ENCODE measurements at regions not wholly inside any gene's neighbourhood (a gene's known extent, or its start where the extent isn't known, plus 50 kb on each side); places are given as distances from the start of the nearest gene placed in this dataset.
A peak's percentile ranks its signal among the peaks of the same experiment; 100 is the strongest.

GRCh38 chr20:19013907-19014306 lies 198.5 kb upstream of the SLC24A3 start:
- Histone ChIP-seq H3K27ac (no peak overlapping the region), H3K4me1 (peaks cover 0 to 10% (median 0%) of the 10 kb centered on the region in 12 donors), H3K27me3 (no peaks in the 10 kb centered on the region), H3K36me3 (no peaks in the 10 kb centered on the region), H3K4me3 (no peak overlapping the region), H3K9me3 (no peaks in the 10 kb centered on the region)
- ATAC-seq (no peak), DNase-seq (no peak)
- no peak for TF ChIP-seq CTCF (IDR thresholded peaks at IDR 0.05)
- TF ChIP-seq POLR2A (IDR thresholded peaks at IDR 0.05): no peak
- intact Hi-C loops (cut with DNase I): no loop called here
- 37 to 73% (median 72%) methylated on average over 2 of the region's 2 CpGs for WGBS, 4 donors

DNA sequence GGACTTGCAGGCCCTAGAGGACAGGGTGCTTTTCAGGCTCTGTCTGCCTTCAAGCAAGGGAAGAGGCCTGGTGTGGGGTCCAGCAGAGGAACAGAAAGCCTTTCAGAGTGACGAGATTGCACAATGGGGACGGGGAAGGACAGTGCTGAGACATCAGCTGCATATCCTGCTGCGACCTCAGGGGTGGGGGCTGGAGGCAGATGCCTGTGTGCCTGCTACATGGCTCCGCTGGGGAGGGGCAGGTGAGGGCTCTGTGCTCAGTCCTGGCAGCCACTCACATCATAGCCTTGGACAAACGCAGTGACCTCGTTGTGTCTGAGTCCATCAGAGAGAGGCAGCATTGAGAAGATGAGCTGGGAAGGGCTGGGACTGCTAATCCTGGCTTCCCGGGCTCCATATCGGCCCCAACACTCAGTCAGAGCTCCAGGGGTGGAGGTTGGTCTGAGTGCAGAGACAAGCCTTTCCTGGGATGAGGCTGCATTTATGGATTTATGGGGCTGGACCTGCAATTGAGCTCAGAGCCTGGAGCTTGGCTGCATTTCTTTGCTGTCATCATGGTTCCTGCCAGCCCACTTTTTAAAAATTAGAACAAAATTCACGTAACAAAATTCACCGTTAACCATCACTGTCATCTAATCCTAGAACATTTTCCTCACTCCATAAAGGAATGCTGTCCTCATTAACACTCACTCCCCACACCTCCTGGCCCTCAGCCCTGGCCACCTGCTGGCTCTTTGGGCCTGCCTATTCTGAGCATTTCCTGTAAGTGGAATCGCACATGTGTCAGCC lies 196.9 kb upstream of the SLC24A3 start:
- DNase-seq (no peak), ATAC-seq (peak in 1 of 4 donors; percentile 25)
- Histone ChIP-seq H3K9me3 (no peaks in the 10 kb centered on the region), H3K27me3 (no peaks in the 10 kb centered on the region), H3K4me1 (peaks cover 0 to 11% (median 0%) of the 10 kb centered on the region in 12 donors), H3K4me3 (no peak overlapping the region), H3K36me3 (no peaks in the 10 kb centered on the region), H3K27ac (no peak overlapping the region)
- TF ChIP-seq CTCF (IDR thresholded peaks at IDR 0.05): no peak
- TF ChIP-seq POLR2A (IDR thresholded peaks at IDR 0.05): no peak
- intact Hi-C loops (cut with DNase I): no loop called here
- WGBS, 4 donors: 59 to 76% (median 65%) methylated on average over 11 of the region's 11 CpGs

DNA sequence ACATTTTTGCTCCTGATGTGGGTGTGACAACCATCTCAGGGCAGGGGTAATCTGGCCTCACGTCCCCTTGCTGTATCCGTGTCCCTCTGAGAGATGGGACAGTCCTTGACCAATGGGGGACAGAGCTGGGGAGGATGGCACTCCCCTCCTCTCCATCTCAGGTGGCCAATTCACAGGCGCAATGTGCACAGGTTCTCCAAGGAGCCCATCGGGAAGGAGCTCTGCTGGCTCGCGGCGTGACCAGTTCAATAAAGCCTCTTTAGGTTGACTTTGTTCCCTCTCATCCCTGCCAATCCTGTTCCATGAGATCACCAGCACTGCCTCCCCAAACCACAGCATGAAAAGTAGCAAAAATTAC lies 196.3 kb upstream of the SLC24A3 start:
- no peak overlapping the region for H3K4me3 ChIP-seq
- peaks cover 0 to 12% (median 0%) of the 10 kb centered on the region in 12 donors for H3K4me1 ChIP-seq
- ATAC-seq: no peak
- DNase-seq: no peak
- no peaks in the 10 kb centered on the region for H3K27me3 ChIP-seq
- WGBS, 4 donors: 84 to 89% (median 88%) methylated on average over 7 of the region's 7 CpGs
- intact Hi-C loops (cut with DNase I): no loop called here
- no peak overlapping the region for H3K27ac ChIP-seq
- no peaks in the 10 kb centered on the region for H3K36me3 ChIP-seq
- H3K9me3 ChIP-seq: no peaks in the 10 kb centered on the region
- no peak for TF ChIP-seq POLR2A (IDR thresholded peaks at IDR 0.05)
- no peak for TF ChIP-seq CTCF (IDR thresholded peaks at IDR 0.05)

- no peak for DNase-seq
- WGBS, 4 donors: 80 to 90% (median 89%) methylated on average over 11 of the region's 11 CpGs
- Histone ChIP-seq H3K27ac (no peak overlapping the region), H3K9me3 (no peaks in the 10 kb centered on the region), H3K4me1 (peaks cover 0 to 12% (median 0%) of the 10 kb centered on the region in 12 donors), H3K27me3 (no peaks in the 10 kb centered on the region), H3K4me3 (no peak overlapping the region), H3K36me3 (no peaks in the 10 kb centered on the region)
- intact Hi-C loops (cut with DNase I): no loop called here
- no peak for ATAC-seq
- TF ChIP-seq CTCF (IDR thresholded peaks at IDR 0.05): no peak
- no peak for TF ChIP-seq POLR2A (IDR thresholded peaks at IDR 0.05)
These were observed 195.2 kb upstream of the SLC24A3 start for GRCh38 chr20:19017104-19017690.

Measured in heart left ventricle (tissue), 16 donors.